GM19397 (cell line): ENCODE measurements at regions not wholly inside any gene's neighbourhood (a gene's known extent, or its start where the extent isn't known, plus 50 kb on each side); places are given as distances from the start of the nearest gene placed in this dataset.
"Not testable (repeated sequence)": the region's sequence is repeated elsewhere in the genome, so short reads cannot be mapped to it uniquely, and the experiment has no call there.

Source experiments
- ATAC-seq: cut with Tn5 transposase; IDR thresholded peaks from one replicate; pipeline ENCODE4 v1.9.1; 2021; ENCODE audit warnings: mild to moderate bottlenecking, moderate library complexity; ENCODE audit not compliant: unreplicated experiment

GRCh38 chr7:15057272-15057671 lies 154.7 kb upstream of the DGKB start:
- ATAC-seq = no peak

GRCh38 chr7:15054304-15054703 lies 151.8 kb upstream of the DGKB start:
- not testable (repeated sequence) for ATAC-seq

- ATAC-seq = no peak
Measured at GRCh38 chr7:15049157-15049556, 146.6 kb upstream of the DGKB start.

- ATAC-seq = no peak
Measured at GRCh38 chr7:15046861-15047260, 144.3 kb upstream of the DGKB start.

- ATAC-seq = no peak
Measured at GRCh38 chr7:15043931-15044330, 141.4 kb upstream of the DGKB start.

- ATAC-seq = no peak
Measured at GRCh38 chr7:15042285-15043065, 139.9 kb upstream of the DGKB start.

- no peak for ATAC-seq
Measured at GRCh38 chr7:15041226-15041625, 138.7 kb upstream of the DGKB start.

GRCh38 chr7:15035814-15036213 lies 133.3 kb upstream of the DGKB start:
- no peak for ATAC-seq

GRCh38 chr7:15033039-15033438 lies 130.5 kb upstream of the DGKB start:
- ATAC-seq = no peak

GRCh38 chr7:15018981-15019380 lies 116.4 kb upstream of the DGKB start:
- no peak for ATAC-seq

- ATAC-seq = no peak
Measured at GRCh38 chr7:15016766-15017165, 114.2 kb upstream of the DGKB start.

GRCh38 chr7:15016315-15016667 lies 113.7 kb upstream of the DGKB start:
- no peak for ATAC-seq

- peak; percentile 84 for ATAC-seq
Measured at GRCh38 chr7:15015545-15016314, 113.2 kb upstream of the DGKB start.

- ATAC-seq = no peak
Measured at GRCh38 chr7:15012135-15012534, 109.6 kb upstream of the DGKB start.

- ATAC-seq = no peak
Measured at GRCh38 chr7:15011289-15011688, 108.7 kb upstream of the DGKB start.

- ATAC-seq = no peak
Measured at GRCh38 chr7:15007507-15007906, 105.0 kb upstream of the DGKB start.

GRCh38 chr7:15005672-15006071 lies 103.1 kb upstream of the DGKB start:
- ATAC-seq = no peak

- no peak for ATAC-seq
Measured at GRCh38 chr7:15000157-15000556, 97.6 kb upstream of the DGKB start.

- no peak for ATAC-seq
Measured at GRCh38 chr7:14999331-14999730, 96.8 kb upstream of the DGKB start.

GRCh38 chr7:14995774-14996173 lies 93.2 kb upstream of the DGKB start:
- ATAC-seq = no peak

- no peak for ATAC-seq
Measured at GRCh38 chr7:14988941-14989340, 86.4 kb upstream of the DGKB start.

GRCh38 chr7:14978687-14979086 lies 76.1 kb upstream of the DGKB start:
- no peak for ATAC-seq
